Type B pancreatic cell (in vitro differentiated cells): ENCODE measurements at regions not wholly inside any gene's neighbourhood (a gene's known extent, or its start where the extent isn't known, plus 50 kb on each side); places are given as distances from the start of the nearest gene placed in this dataset.

Source experiments
- DNase-seq: peaks from one replicate; pipeline ENCODE4 v3.0.0; 2021; ENCODE audit warnings: mixed read lengths; ENCODE audit not compliant: unreplicated experiment; ENCODE audit errors: extremely low spot score
- H3K27ac Mint-ChIP-seq: 2 replicates; pipeline ENCODE4 v1.8.0; 2021; ENCODE audit warnings: mild to moderate bottlenecking, mixed read lengths
- H3K27me3 Mint-ChIP-seq: 2 replicates; pipeline ENCODE4 v1.8.0; 2021; ENCODE audit warnings: mixed read lengths
- H3K36me3 Mint-ChIP-seq: 2 replicates; pipeline ENCODE4 v1.8.0; 2021; ENCODE audit warnings: mixed read lengths
- H3K4me1 Mint-ChIP-seq: one replicate; pipeline ENCODE4 v1.8.0; 2021; ENCODE audit warnings: mixed read lengths; ENCODE audit not compliant: unreplicated experiment
- H3K4me3 Mint-ChIP-seq: 2 replicates; pipeline ENCODE4 v1.8.0; 2021; ENCODE audit warnings: mild to moderate bottlenecking, mixed read lengths
- H3K9me3 Mint-ChIP-seq: 2 replicates; pipeline ENCODE4 v1.8.0; 2021; ENCODE audit warnings: mixed read lengths
- CTCF ChIP-seq: fragments of 200-600 bp; sonication (generic); conservative IDR thresholded peaks from 2 replicates; pipeline ENCODE4 v1.5.0; 2021; ENCODE audit warnings: antibody characterized with exemption, mild to moderate bottlenecking

DNA sequence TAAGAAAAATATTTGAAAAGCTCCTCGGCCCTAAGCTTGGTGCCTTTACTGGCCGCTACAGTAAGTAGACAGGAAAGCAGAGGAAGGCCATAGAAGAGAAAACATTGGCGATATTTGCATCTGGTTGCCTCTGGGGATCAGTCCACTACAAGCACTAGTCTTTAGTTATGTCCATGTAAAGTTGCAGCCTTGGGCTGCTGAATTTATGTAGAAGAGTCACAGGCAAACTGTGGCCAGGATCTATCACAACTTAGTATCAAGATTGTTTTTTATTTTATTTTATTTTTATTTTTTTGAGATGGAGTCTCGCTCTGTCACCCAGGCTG lies 228.7 kb upstream of the CAMK1G start:
- H3K36me3 Mint-ChIP-seq = no peaks in the 10 kb centered on the region
- H3K27ac Mint-ChIP-seq = peak overlapping the region; percentile 19
- H3K4me1 Mint-ChIP-seq = peaks cover 42% of the 10 kb centered on the region
- DNase-seq = no peak
- no peak for TF ChIP-seq CTCF
- no peaks in the 10 kb centered on the region for H3K27me3 Mint-ChIP-seq
- no peak overlapping the region for H3K4me3 Mint-ChIP-seq
- H3K9me3 Mint-ChIP-seq = peaks cover 6% of the 10 kb centered on the region

DNA sequence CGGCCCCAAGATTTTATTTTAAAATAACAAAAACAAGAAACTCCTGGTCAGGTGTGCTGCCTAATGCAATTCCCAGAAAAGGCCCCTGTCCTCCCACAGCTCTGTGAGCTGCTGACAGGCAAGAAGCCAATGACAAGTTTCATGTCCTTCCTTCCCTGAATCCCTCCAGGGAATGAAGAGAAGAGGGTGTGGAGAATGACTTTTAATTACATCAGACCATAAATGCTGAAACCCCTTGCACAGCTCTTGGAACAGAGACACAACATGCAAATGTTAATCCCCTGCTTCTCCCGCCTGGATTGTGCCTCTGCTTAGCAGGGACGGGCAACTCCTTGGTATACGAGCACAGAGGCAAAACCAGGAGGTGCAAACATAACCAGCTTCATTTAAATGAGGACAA lies 228.1 kb upstream of the CAMK1G start:
- no peak for TF ChIP-seq CTCF
- peaks cover 36% of the 10 kb centered on the region for H3K4me1 Mint-ChIP-seq
- H3K27ac Mint-ChIP-seq = no peak overlapping the region
- no peaks in the 10 kb centered on the region for H3K27me3 Mint-ChIP-seq
- peaks cover 6% of the 10 kb centered on the region for H3K9me3 Mint-ChIP-seq
- H3K4me3 Mint-ChIP-seq = no peak overlapping the region
- no peaks in the 10 kb centered on the region for H3K36me3 Mint-ChIP-seq
- DNase-seq = no peak

GRCh38 chr1:209356976-209357377 lies 226.5 kb upstream of the CAMK1G start:
- DNase-seq = no peak
- peaks cover 23% of the 10 kb centered on the region for H3K4me1 Mint-ChIP-seq
- no peak for TF ChIP-seq CTCF
- no peaks in the 10 kb centered on the region for H3K36me3 Mint-ChIP-seq
- no peak overlapping the region for H3K4me3 Mint-ChIP-seq
- peak overlapping the region; percentile 22 for H3K27ac Mint-ChIP-seq
- H3K9me3 Mint-ChIP-seq = peaks cover 6% of the 10 kb centered on the region
- peaks cover 4% of the 10 kb centered on the region for H3K27me3 Mint-ChIP-seq

DNA sequence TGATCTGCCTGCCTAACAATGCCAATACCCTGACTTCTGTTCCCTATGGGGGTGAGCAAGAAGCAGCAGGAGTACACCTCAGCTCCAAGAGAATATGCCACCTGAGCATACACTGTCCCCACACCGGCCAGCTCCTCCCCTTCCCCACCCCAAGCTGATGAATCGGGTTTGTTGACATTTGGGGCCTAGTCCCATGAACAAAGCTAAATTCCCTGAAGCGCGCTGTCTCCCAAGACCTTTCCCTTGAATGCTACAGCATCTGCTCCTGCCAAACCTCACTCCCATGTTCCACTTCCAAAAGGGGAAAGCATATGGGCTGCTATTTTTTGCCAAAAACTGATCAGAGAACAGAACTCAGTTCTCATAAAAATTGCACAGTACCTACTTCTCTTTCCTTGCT lies 220.4 kb upstream of the CAMK1G start:
- no peak for DNase-seq
- no peak for TF ChIP-seq CTCF
- Mint-ChIP-seq H3K4me3 (peak overlapping the region; percentile 35), H3K36me3 (no peaks in the 10 kb centered on the region), H3K27ac (peak overlapping the region; percentile 66), H3K27me3 (peaks cover 4% of the 10 kb centered on the region), H3K4me1 (peaks cover 6% of the 10 kb centered on the region), H3K9me3 (no peaks in the 10 kb centered on the region)

DNA sequence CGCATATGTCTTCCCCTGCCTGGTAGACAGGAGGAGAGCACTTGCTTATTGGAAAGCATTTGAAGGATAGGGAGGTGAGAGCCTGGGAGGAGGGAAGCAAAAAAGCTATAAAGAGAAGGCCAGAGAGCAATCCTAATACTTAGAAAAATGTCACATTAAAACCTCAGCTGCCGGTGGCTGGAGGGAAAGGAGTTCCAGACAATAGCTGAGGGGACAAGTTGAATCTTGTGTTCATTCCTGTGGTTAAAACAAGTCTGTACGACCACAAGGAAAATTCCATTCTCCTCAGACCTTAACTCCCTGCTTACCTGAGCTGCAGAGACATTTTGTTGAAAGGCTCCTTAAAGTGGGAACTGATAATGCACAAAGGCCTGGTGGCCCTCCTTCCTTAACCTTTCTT lies 218.8 kb upstream of the CAMK1G start:
- Mint-ChIP-seq H3K9me3 (no peaks in the 10 kb centered on the region), H3K36me3 (no peaks in the 10 kb centered on the region), H3K4me1 (peaks cover 11% of the 10 kb centered on the region), H3K27me3 (peaks cover 4% of the 10 kb centered on the region), H3K4me3 (no peak overlapping the region), H3K27ac (peak overlapping the region; percentile 50)
- no peak for TF ChIP-seq CTCF
- no peak for DNase-seq

GRCh38 chr1:209367061-209367772 lies 216.3 kb upstream of the CAMK1G start:
- H3K4me3 Mint-ChIP-seq = no peak overlapping the region
- peaks cover 11% of the 10 kb centered on the region for H3K4me1 Mint-ChIP-seq
- no peaks in the 10 kb centered on the region for H3K27me3 Mint-ChIP-seq
- H3K36me3 Mint-ChIP-seq = no peaks in the 10 kb centered on the region
- H3K27ac Mint-ChIP-seq = no peak overlapping the region
- no peak for TF ChIP-seq CTCF
- no peaks in the 10 kb centered on the region for H3K9me3 Mint-ChIP-seq
- DNase-seq = no peak
